ENCODE measurements at regions not wholly inside any gene's neighbourhood (a gene's known extent, or its start where the extent isn't known, plus 50 kb on each side); places are given as distances from the start of the nearest gene placed in this dataset.

- TF ChIP-seq CTCF (IDR thresholded peaks at IDR 0.05; ENCODE audit: low read depth, low read length, poor library complexity, severe bottlenecking) (no peak), EZH2phosphoT487 (IDR thresholded peaks at IDR 0.05; ENCODE audit: borderline replicate concordance, low read length) (no peak)
These were observed 929.9 kb downstream of the BRD1 start for GRCh38 chr22:48897645-48898370.
